GM21360 (cell line): ENCODE measurements at regions not wholly inside any gene's neighbourhood (a gene's known extent, or its start where the extent isn't known, plus 50 kb on each side); places are given as distances from the start of the nearest gene placed in this dataset.
"Not testable (repeated sequence)": the region's sequence is repeated elsewhere in the genome, so short reads cannot be mapped to it uniquely, and the experiment has no call there.

ENCODE experiments used
- ATAC-seq: cut with Tn5 transposase; IDR thresholded peaks from one replicate; pipeline ENCODE4 v1.9.1; 2021; ENCODE audit warnings: mild to moderate bottlenecking, moderate library complexity; ENCODE audit not compliant: unreplicated experiment

DNA sequence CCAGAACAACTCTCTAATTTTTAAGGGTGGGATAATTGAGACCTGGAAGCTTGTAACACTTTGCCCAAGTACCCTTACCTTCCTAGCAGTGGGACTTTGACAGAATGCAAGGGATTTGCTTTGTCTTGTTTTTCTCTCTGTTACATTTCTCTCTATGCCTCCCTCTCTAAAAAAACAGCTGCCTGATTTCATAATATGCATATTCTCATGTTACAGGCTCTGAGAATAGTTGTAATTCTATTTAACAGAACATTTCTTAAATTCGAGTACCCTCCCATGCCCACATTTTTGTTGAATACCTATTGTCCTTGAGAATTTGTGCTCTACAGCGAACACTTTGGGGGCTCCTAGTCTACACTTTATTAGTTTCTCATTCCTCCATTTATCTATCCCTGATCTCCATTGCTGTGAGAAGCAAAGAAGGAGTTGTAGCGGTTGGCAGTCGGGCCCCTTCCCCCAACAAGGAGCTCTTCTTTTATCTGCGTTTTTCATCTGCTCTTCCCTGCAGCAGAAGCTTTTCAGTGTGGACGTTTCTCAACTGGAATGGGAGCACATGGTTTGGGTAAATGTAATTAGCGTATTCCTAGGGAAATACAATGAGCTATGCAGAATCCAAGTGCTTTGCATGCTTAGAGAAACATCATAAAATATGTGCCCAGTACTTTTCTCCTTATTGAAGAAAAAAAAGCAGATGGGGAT is 117.7 kb upstream of the CCDC90B start:
- no peak for ATAC-seq

DNA sequence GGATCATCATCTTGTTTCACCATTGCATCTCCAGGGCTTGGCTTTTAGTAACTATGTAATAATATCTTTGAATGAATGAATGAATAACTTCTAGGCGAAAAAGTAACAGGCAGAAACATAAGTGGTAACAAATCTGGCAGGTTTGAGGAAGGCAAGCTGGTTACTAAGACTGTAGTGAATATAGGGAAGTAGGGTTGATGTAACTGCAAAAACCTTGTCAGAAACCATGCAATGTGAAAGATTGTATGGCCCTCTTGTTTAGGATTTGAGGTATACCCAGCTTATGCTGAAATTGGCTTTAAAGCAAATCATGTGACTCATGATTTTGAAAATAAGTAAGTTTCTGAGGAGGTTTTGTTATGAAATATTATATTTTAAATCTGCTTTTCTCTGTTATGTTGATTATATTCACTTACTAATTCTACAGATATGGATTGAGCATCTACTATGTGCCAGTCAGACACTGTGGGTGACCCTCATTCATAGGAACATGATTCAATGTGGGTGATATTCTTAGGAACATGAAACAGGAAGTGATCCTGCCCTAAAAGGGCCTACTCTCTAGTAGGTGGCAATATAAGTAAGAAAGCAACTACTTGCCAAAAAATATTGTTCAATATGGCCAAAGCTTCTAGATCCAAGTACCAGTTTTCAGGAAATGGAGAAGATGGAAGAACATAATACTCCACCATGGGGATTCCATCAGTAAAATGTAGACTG is 115.5 kb upstream of the CCDC90B start:
- peak; percentile 59 for ATAC-seq

DNA sequence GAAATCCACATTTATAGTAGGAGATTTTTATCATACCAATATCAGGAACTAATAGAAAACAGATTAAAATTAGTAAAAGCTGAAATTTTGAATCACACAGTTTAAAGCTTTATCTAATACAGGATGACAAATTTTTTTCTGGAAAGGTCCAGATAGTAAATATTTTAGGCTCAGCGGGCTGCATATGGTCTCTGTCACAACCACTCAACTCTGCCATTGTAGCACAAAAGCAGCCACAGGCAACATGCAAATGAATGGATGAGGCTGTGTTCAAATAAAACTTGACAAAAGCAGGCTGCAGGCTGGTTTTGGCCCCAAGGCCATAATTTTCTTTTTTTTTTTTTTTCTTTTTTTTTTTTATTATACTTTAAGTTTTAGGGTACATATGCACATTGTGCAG is 108.2 kb upstream of the CCDC90B start:
- no peak for ATAC-seq

DNA sequence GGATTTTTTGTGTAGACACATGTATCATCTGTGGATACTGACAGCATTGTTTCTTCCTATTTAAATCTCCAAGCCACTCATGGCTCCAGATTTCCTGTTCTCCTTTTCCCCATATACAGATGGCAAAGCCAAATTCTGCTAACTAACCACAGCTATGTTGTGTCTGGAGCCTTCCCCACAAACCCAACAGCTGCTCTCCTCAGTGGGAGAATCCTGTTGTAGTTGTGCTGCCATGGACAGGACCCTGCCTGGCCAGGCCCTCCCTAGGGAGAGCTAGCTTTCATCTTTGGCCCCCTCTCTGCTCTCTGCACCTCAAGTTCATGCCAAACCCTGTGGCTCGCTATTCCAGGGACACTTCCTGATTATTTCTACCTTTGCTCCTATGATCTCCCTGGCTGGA is 106.4 kb upstream of the CCDC90B start:
- ATAC-seq = no peak

DNA sequence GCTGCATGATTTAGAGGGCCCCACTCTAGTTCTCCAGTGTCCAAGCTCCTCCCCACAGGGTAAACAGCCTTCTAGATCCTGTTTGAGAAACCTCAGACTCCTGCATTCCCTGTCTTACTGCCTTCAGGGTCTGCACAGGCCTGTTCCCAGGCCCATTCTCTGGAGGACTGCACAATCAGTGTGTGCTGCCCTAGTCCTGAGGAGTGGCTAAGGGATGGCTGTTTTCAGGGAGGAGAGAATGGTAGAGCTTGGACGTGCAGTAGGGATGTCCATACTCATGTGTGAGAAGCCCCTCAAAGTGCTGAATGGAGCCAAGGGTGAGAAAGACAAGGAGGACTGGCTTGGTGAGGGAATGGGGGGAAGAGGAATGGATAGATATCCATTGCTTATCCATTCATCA is 103.8 kb upstream of the CCDC90B start:
- no peak for ATAC-seq

DNA sequence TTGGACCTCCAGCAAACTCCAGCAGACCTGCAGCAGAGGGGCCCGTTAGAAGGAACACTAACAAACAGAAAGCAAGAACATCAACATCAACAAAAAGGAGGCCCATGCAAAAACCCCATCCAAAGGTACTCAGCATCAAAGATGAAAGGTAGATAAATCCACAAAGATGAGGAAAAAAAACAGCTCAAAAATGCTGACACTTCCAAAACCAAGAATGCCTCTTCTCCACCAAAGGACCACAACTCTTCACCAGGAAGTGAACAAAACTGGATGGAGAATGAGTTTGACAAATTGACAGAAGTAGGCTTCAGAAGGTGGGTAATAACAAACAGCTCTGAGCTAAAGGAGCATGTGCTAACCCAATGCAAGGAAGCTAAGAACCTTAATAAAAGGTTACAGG is 97.7 kb upstream of the CCDC90B start:
- not testable (repeated sequence) for ATAC-seq

DNA sequence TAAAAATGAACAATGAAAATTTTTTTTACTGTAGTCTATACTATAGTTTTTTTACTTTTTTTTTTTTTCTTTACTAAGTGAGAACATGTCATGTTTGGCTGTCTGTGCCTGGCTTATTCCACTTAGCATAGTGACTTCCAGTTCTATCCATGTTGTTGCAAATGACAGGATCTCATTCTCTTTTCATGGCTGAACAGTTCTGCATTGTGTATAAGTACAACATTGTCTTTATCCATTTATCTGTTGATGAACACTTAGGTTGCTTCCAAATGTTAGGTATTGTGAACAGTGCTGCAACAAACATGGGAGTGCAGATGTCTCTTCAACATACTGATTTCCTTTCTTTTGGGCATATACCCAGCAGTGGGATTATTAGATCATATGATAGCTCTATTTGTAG is 88.1 kb upstream of the CCDC90B start:
- ATAC-seq = no peak

DNA sequence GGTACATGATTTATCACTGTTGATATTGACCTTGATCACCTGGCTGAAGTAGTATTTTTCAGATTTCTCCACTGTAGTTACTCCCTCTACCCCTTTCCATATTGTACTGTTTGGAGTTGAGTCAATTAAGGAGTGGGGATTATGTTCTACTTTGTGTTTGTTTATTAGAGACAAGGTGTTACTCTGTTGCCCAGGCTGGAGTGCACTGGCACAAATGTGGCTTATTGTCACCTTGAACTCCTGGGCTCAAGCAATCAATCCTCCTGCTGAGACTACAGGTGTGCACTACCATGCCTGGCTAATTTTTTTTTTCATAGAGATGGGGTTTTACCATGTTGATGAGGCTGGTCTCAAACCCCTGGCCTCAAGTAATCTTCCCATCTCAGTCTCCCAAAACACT is 85.3 kb upstream of the CCDC90B start:
- ATAC-seq = no peak

DNA sequence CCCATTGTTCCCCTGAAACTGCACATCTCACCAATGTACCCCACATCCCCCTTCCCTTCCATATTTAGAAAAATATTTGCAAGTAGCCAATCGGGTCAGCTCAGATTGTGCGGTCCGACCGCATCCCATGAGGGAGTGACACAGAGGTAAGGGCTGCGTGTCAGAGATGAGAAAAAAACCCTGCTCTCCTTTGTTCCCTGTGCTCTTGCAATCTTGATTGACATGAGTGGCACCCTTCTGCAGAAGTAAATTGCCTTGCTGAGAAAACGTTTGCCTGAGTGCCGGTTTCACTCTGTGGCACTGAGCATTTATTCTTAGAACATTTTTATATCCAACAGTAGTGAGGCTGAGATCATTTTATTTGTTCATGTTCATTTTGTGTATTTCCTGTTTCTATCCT is 81.6 kb upstream of the CCDC90B start:
- no peak for ATAC-seq

DNA sequence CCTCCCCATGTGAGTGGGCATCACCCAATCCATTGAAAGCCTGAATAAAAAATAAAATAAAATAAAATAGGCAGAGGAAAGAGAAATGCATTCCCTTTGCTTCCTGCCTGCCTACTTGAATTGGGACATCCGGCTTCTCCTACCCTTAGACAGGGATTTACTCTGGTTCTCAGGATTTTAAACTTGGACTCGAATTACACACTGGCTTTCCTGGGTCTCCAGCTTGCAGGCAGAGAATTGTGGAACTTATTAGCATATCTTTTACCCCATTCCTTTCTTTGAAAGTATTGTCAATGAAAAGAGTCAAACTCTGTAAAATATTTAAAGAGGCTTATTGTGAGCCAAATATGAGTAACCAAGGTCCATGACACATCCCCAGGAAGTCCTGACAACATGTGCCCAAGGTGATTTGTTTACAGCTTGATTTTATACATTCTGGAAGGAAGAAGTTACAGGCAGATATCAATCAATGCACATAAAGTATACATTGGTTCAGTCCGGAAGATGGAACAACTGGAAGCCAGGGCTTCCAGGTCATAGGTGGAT is 78.4 kb upstream of the CCDC90B start:
- no peak for ATAC-seq

DNA sequence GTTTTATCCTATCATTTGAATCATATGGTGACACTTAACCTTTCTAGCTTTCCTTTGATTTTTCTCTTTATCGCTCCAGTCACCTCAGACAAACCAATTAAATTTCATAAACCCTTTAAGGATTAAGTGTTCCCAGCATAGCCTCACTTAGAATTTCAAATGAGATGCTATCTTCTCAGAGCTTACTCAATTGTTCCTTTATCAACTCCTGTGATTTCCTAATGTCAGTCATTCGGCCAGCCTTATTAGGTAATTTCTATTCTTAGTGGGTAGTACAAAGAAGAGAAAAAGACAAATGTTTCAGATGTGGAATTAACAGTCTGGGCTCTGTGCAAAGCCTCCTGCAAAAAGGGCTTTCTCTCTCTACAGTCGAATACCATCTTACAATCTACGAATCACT is 77.1 kb upstream of the CCDC90B start:
- ATAC-seq = no peak

DNA sequence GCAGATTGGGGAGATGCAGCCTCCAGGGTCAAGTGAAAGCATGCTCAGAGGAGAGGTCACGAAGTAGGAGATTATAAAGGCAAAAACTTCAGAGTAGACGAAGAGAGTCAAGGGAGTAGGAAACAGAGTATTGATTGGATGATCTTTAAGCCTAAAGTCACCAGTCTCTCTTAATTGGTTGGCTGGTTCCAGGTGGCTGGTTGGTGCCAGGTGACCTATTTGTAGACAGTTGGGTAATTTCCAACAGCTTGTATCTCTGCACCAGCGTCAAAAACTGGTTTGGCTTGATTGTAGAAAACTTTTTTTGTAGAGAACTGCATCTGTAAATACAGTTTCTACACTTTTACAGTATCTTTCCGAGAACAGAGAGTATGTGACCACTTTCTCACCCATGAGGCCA is 75.7 kb upstream of the CCDC90B start:
- ATAC-seq = no peak

DNA sequence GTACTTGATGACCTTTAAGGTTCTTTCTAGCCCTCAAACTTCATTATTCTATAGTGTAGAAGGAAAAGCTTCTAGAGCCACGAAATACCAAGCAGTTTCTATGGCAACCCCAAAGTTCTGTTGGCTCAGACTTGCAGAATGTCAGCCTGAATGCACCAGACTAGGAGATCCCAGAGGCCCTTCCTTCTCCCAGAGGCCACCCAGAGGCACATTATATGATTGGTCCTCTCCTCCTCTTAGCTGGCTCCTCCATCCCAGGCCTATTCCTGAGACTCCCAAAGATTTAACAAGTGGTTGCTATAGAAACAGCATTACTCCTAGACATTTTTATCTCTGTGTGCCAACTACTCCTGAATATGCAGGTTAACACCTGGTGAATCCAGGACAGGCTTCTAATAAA is 69.2 kb upstream of the CCDC90B start:
- no peak for ATAC-seq

DNA sequence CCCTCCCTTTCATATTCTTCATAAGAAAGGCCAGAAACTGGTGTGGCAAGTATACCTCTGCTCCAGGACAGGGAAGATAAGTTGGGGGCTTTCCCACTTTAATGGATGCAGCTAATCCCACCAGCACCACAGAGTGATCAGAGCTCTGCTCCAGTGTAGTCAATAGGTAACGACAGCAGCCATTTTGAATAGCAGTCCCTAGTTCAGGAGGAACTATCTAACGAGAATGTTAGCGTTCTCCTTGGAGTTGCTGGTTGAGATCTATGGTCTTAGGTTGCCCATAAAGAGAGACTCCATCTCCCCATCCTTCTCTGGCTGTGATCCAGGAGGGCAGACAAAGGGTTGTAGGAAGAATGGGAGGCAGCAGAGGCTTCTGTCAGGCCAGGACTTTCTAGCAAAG is 64.0 kb upstream of the CCDC90B start:
- ATAC-seq = no peak

DNA sequence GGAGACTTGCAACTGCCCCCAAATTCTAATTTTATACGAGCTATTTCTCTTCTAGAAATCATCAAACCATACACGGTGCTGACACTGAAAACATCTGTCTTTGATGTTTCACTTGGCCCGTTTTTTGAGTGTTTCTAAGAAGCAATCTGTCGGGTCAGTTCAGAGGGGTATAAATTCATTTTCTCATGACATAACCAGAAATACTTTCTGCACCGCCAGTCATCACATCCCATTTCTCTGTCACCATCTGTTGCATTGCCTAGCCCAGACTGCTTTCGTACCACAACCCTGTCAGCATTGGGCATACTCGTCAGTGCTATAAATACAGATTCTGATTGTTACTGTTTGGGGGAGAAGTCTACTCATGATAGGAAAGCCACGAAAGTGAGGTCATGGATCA is 63.1 kb upstream of the CCDC90B start:
- ATAC-seq = no peak

DNA sequence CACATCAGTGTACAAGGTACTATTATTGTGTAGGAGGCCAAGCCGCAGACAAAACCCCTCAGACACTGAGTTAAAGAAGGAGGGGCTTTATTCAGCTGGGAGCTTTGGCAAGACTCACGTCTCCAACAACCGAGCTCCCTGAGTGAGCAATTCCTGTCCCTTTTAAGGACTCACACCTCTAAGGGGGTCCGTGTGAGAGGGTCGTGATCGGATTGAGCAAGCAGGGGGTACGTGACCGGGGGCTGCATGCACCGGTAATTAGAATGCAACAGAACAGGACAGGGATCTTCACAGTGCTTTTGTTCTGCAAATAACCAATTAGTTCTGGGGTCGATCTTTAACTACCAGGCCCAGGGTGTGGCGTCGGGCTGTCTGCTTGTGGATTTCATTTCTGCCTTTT is 60.5 kb upstream of the CCDC90B start:
- ATAC-seq = not testable (repeated sequence)

DNA sequence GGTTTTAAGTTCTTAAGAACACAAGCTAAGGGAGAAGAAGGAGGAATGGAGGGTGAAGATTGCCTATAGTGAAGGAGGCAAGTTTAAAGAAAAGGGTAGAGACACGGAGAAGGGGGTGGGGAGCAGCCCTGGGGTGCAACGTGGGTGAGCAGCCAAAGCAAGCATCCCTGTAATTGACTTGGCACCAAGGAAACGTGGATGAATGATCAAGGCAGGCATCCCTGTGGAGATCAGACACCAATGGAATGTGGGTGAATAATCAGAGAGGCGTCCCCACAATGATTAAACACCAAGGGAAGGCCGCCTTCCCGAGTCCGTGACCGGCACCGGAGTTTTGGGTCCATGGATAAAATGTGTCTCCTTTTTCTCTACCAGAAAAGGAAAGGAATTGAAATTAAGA is 58.4 kb upstream of the CCDC90B start:
- not testable (repeated sequence) for ATAC-seq

DNA sequence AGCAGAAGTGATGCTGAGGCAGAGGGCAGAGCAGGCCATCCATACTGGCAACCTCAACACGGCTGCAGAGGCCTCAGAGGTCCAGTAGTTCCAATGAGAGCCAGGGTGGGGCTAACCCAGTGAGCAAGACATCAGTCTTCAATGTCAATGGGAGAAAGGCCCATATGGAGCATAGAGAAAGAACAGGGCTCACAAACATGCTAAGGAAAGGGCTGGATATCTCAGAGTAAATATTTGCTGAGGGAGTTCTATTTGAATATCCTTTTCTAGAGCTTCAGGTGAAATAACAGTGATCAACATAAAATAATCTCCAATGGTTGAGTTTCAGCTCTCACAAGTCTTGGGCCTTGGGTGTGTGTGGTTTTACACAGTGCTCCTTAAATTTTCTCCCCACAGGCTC is 50.8 kb upstream of the CCDC90B start:
- ATAC-seq = no peak
